ENCODE measurements at regions not wholly inside any gene's neighbourhood (a gene's known extent, or its start where the extent isn't known, plus 50 kb on each side); places are given as distances from the start of the nearest gene placed in this dataset.

DNA sequence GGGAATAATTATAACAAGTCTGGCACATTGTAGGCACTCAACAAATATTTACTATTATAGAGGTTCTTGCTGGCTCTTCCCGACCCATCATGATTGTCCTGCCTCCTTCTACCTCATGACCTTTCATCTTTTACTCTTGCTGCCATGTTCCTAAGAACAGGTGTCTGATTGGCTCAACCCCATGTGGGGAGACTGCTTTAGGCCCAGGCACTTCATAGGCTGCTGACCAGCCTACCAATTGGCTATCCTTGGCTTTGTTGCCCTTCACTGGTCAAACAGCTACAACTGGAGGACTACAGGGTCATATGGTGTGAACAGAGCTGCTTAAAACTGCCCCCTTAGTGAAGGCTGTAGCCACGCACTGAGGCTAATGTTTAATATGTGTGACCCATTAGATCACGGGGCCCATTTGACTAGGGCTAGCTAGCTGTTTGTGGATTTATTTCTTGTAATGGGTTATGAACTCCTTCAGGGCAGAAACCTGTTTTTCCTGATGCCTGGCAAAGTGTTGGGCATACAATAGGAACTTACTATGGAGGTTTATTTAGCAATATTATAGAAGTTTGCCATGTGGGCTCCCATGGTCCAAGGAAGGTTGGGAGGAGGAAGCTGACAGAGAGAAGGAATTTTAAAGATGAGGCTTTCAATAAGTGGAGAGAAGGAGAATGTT, 239.9 kb upstream of the TBC1D5 start:
- ChIA-PET POLR2A (no interaction called here), CTCF (no interaction called here)
- H3K36me3 Mint-ChIP-seq (ENCODE audit: low read depth) = no peaks in the 10 kb centered on the region

DNA sequence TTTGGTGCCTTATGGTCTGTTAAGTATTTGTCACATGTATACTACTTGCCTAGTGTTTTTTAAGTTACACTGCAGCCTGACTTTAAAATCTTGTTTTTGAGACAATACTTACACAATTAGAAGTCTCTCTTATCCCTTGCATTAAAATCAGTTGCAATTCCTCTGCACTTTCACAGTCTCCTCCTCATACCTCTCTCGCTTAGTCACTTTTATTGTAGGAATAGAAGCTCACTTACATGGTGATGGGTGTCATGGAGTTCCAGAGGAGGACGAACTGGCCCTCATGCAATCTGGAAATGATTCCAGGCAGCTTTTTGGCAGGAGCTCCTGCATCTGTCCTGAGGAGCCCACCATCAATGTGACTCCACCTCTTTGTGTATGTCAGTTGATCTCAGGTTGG, 238.4 kb upstream of the TBC1D5 start:
- CTCF ChIA-PET = no interaction called here
- POLR2A ChIA-PET = no interaction called here
- Mint-ChIP-seq H3K4me3 (no peak overlapping the region), H3K27ac (no peak overlapping the region), H3K27me3 (peaks cover 16% of the 10 kb centered on the region), H3K36me3 (ENCODE audit: low read depth) (no peaks in the 10 kb centered on the region), H3K4me1 (no peaks in the 10 kb centered on the region), H3K9me3 (no peaks in the 10 kb centered on the region)
- TF ChIP-seq, protein P1, sequence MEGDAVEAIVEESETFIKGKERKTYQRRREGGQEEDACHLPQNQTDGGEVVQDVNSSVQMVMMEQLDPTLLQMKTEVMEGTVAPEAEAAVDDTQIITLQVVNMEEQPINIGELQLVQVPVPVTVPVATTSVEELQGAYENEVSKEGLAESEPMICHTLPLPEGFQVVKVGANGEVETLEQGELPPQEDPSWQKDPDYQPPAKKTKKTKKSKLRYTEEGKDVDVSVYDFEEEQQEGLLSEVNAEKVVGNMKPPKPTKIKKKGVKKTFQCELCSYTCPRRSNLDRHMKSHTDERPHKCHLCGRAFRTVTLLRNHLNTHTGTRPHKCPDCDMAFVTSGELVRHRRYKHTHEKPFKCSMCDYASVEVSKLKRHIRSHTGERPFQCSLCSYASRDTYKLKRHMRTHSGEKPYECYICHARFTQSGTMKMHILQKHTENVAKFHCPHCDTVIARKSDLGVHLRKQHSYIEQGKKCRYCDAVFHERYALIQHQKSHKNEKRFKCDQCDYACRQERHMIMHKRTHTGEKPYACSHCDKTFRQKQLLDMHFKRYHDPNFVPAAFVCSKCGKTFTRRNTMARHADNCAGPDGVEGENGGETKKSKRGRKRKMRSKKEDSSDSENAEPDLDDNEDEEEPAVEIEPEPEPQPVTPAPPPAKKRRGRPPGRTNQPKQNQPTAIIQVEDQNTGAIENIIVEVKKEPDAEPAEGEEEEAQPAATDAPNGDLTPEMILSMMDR (IDR thresholded peaks at IDR 0.05) = no peak
- no peak for ATAC-seq (ENCODE audit: low read depth)
- intact Hi-C loops (cut with micrococcal nuclease) = no loop called here
- DNase-seq = no peak

More for the DNA sequence above, 239.9 kb upstream of the TBC1D5 start:
- no peak for ATAC-seq (ENCODE audit: low read depth)
- H3K4me3 Mint-ChIP-seq = no peak overlapping the region
- no peak overlapping the region for H3K27ac Mint-ChIP-seq
- no peaks in the 10 kb centered on the region for H3K9me3 Mint-ChIP-seq
- TF ChIP-seq, protein P1 (IDR thresholded peaks at IDR 0.05) = no peak
- DNase-seq = no peak
- peaks cover 16% of the 10 kb centered on the region for H3K27me3 Mint-ChIP-seq
- H3K4me1 Mint-ChIP-seq = no peaks in the 10 kb centered on the region
- intact Hi-C loops (cut with micrococcal nuclease) = no loop called here

DNA sequence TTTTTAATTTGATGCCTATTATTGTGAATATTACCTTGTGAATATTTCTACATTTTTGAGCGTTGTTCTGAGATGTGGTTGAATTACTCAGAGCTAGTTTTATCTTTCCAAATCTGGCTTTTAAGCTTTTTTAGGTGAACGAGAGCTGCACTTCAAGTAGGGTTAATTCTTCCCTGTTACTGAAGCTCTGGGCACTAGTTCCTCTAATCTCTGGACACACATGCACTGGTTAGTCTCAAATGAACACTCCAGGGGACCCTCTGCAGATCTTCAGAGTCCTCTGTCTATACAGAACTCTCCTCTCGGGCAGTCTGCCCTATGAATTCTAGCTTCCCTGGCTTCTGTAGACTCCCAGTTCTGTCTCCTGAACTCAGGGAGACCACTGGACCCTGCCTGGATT, 237.5 kb upstream of the TBC1D5 start:
- CTCF ChIA-PET = interaction anchor here (1.2 kb wide), 1 partner anchor 722 kb away, joined by 3 read pairs; no protein-coding TSS in a partner anchor
- Mint-ChIP-seq H3K4me3 (no peak overlapping the region), H3K36me3 (ENCODE audit: low read depth) (no peaks in the 10 kb centered on the region), H3K9me3 (no peaks in the 10 kb centered on the region), H3K27me3 (peaks cover 16% of the 10 kb centered on the region), H3K27ac (no peak overlapping the region), H3K4me1 (no peaks in the 10 kb centered on the region)
- intact Hi-C loops (cut with micrococcal nuclease) = loop anchor here (5.0 kb wide), 1 partner anchor 407 kb away; no protein-coding TSS in a partner anchor
- ATAC-seq (ENCODE audit: low read depth) = no peak
- TF ChIP-seq, protein P1 (IDR thresholded peaks at IDR 0.05) = no peak
- POLR2A ChIA-PET = no interaction called here
- no peak for DNase-seq

DNA sequence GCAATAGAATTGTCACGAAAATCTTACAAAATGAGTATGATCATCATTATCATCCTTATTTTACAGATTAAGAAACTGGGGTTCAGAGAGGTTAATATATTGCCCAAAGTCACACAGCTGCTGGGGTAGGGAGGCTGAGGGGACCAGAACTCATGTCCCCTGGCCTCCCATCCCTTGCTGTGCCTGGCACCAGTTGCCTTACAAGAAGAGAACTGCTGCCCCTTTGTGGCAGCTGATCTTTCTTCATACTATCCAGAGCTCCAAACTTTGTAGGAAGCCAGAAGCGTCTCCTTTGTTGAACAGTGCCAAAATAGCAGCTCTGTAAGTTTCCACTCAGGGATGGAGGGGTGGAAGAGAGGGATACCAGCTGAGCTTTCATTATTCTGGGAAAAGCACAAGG, 236.8 kb upstream of the TBC1D5 start:
- peaks cover 16% of the 10 kb centered on the region for H3K27me3 Mint-ChIP-seq
- DNase-seq (no peak), ATAC-seq (ENCODE audit: low read depth) (no peak)
- no peaks in the 10 kb centered on the region for H3K36me3 Mint-ChIP-seq (ENCODE audit: low read depth)
- no peaks in the 10 kb centered on the region for H3K4me1 Mint-ChIP-seq
- H3K9me3 Mint-ChIP-seq = no peaks in the 10 kb centered on the region
- intact Hi-C loops (cut with micrococcal nuclease) = loop anchor here (5.0 kb wide), 1 partner anchor 408 kb away; no protein-coding TSS in a partner anchor
- no peak overlapping the region for H3K27ac Mint-ChIP-seq
- no peak overlapping the region for H3K4me3 Mint-ChIP-seq
- POLR2A ChIA-PET = no interaction called here
- TF ChIP-seq, protein P1 (IDR thresholded peaks at IDR 0.05) = no peak
- CTCF ChIA-PET = interaction anchor here (1.2 kb wide), 1 partner anchor 722 kb away, joined by 3 read pairs; no protein-coding TSS in a partner anchor

DNA sequence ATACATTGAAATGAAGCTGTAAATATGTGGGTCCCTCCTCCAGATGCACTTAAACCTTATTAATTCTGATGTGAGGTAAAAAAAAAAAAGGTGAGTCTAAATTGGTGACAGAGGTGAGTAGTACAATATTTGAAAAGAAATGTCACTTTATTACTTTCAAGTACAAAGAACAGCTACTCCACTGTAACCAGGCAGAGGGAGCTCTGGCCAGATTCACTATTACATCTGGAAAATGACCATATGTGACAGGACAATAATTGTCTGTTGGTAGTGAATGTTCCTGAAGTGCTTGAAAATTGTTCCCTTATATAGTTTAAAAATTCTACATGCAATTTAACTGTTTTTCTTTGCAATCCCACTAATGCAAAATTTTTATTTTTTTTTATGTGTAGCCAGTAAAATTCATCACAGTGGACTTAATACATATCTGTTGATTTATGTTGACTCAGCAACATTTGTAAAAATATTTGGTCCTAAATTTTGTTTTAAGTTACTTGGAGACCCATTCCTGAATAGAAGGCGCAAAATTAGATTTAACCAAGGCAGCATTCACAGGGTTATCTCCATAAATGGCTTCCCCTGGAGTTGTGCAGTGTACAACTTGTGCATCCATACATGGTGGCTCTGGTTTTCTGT, 231.9 kb upstream of the TBC1D5 start:
- CTCF ChIA-PET = no interaction called here
- Mint-ChIP-seq H3K27ac (no peak overlapping the region), H3K4me1 (no peaks in the 10 kb centered on the region), H3K36me3 (ENCODE audit: low read depth) (no peaks in the 10 kb centered on the region), H3K9me3 (no peaks in the 10 kb centered on the region), H3K27me3 (peaks cover 10% of the 10 kb centered on the region), H3K4me3 (no peak overlapping the region)
- POLR2A ChIA-PET = interaction anchor here (0.6 kb wide), 1 partner anchor 102 kb away, joined by 3 read pairs; no protein-coding TSS in a partner anchor
- ATAC-seq (ENCODE audit: low read depth) = no peak
- intact Hi-C loops (cut with micrococcal nuclease) = no loop called here
- TF ChIP-seq, protein P1 (IDR thresholded peaks at IDR 0.05) = no peak
- DNase-seq = no peak
